ENCODE measurements at regions not wholly inside any gene's neighbourhood (a gene's known extent, or its start where the extent isn't known, plus 50 kb on each side); places are given as distances from the start of the nearest gene placed in this dataset.
A peak's percentile ranks its signal among the peaks of the same experiment; 100 is the strongest.

GRCh38 chr2:12978066-12978835, 261.5 kb downstream of the TRIB2 start:
- DNase-seq: no peak

- no peak for DNase-seq
Observed at GRCh38 chr2:12979066-12979465, 262.3 kb downstream of the TRIB2 start.

GRCh38 chr2:12980817-12981216, 264.1 kb downstream of the TRIB2 start:
- no peak for DNase-seq

GRCh38 chr2:12982149-12982584, 265.4 kb downstream of the TRIB2 start:
- DNase-seq: no peak

GRCh38 chr2:12987246-12987645, 270.5 kb downstream of the TRIB2 start:
- DNase-seq: no peak

GRCh38 chr2:12988279-12988678, 271.5 kb downstream of the TRIB2 start:
- DNase-seq: no peak

- no peak for DNase-seq
Observed at GRCh38 chr2:12990523-12990922, 273.8 kb downstream of the TRIB2 start.

GRCh38 chr2:12998685-12999084, 281.9 kb downstream of the TRIB2 start:
- no peak for DNase-seq

GRCh38 chr2:13000664-13001363, 284.1 kb downstream of the TRIB2 start:
- no peak for DNase-seq

GRCh38 chr2:13001408-13001807, 284.7 kb downstream of the TRIB2 start:
- no peak for DNase-seq

- no peak for DNase-seq
Observed at GRCh38 chr2:13002536-13003331, 286.0 kb downstream of the TRIB2 start.

GRCh38 chr2:13003500-13003899, 286.8 kb downstream of the TRIB2 start:
- no peak for DNase-seq

- no peak for DNase-seq
Observed at GRCh38 chr2:13005048-13005447, 288.3 kb downstream of the TRIB2 start.

- no peak for DNase-seq
Observed at GRCh38 chr2:13005761-13006335, 289.1 kb downstream of the TRIB2 start.

- DNase-seq: no peak
Observed at GRCh38 chr2:13006426-13006825, 289.7 kb downstream of the TRIB2 start.

- peak; percentile 35 for DNase-seq
Observed at GRCh38 chr2:13006829-13007717, 290.3 kb downstream of the TRIB2 start.

- no peak for DNase-seq
Observed at GRCh38 chr2:13009027-13009642, 292.4 kb downstream of the TRIB2 start.

- no peak for DNase-seq
Observed at GRCh38 chr2:13010283-13010682, 293.5 kb downstream of the TRIB2 start.

GRCh38 chr2:13014783-13015182, 298.0 kb downstream of the TRIB2 start:
- no peak for DNase-seq

GRCh38 chr2:13015532-13016320, 299.0 kb downstream of the TRIB2 start:
- DNase-seq: no peak

GRCh38 chr2:13018490-13018889, 301.8 kb downstream of the TRIB2 start:
- no peak for DNase-seq

Measured in NCI-H1092 (cell line).